GM03348 (cell line): ENCODE measurements at regions not wholly inside any gene's neighbourhood (a gene's known extent, or its start where the extent isn't known, plus 50 kb on each side); places are given as distances from the start of the nearest gene placed in this dataset.
"Not testable (repeated sequence)": the region's sequence is repeated elsewhere in the genome, so short reads cannot be mapped to it uniquely, and the experiment has no call there.

Experiments used
- DNase-seq: peaks from one replicate; pipeline ENCODE4 v3.0.0; 2012; ENCODE audit warnings: low spot score

- DNase-seq, result no peak
These were observed 60.2 kb downstream of the TFPI2 start for GRCh38 chr7:93830141-93830925.

GRCh38 chr7:93828260-93828659, 62.3 kb downstream of the TFPI2 start:
- DNase-seq, result no peak

GRCh38 chr7:93823621-93824020, 66.9 kb downstream of the TFPI2 start:
- no peak for DNase-seq

- no peak for DNase-seq
These were observed 69.1 kb downstream of the TFPI2 start for GRCh38 chr7:93821463-93821862.

- DNase-seq, result no peak
These were observed 70.9 kb downstream of the TFPI2 start for GRCh38 chr7:93819699-93820098.

GRCh38 chr7:93817526-93817925, 73.0 kb downstream of the TFPI2 start:
- no peak for DNase-seq

GRCh38 chr7:93817004-93817403, 73.5 kb downstream of the TFPI2 start:
- no peak for DNase-seq

- no peak for DNase-seq
These were observed 77.0 kb downstream of the TFPI2 start for GRCh38 chr7:93813514-93813913.

- no peak for DNase-seq
These were observed 78.5 kb downstream of the TFPI2 start for GRCh38 chr7:93812061-93812460.

GRCh38 chr7:93811198-93811597, 79.4 kb downstream of the TFPI2 start:
- DNase-seq, result no peak

GRCh38 chr7:93810561-93810960, 80.0 kb downstream of the TFPI2 start:
- DNase-seq, result no peak

- no peak for DNase-seq
These were observed 85.8 kb downstream of the TFPI2 start for GRCh38 chr7:93804726-93805125.

GRCh38 chr7:93799750-93800357, 90.7 kb downstream of the TFPI2 start:
- peak; percentile 43 for DNase-seq

GRCh38 chr7:93793084-93793697, 97.4 kb downstream of the TFPI2 start:
- DNase-seq, result not testable (repeated sequence)

GRCh38 chr7:93779115-93779514, 111.4 kb downstream of the TFPI2 start:
- DNase-seq, result peak; percentile 5

GRCh38 chr7:93778384-93778783, 112.2 kb downstream of the TFPI2 start:
- no peak for DNase-seq

GRCh38 chr7:93773446-93773845, 117.1 kb downstream of the TFPI2 start:
- no peak for DNase-seq

- DNase-seq, result no peak
These were observed 125.1 kb downstream of the TFPI2 start for GRCh38 chr7:93765475-93765874.

- no peak for DNase-seq
These were observed 131.9 kb downstream of the TFPI2 start for GRCh38 chr7:93758631-93759030.

GRCh38 chr7:93757426-93757825, 133.1 kb downstream of the TFPI2 start:
- no peak for DNase-seq

GRCh38 chr7:93756890-93757289, 133.7 kb downstream of the TFPI2 start:
- no peak for DNase-seq

- DNase-seq, result no peak
These were observed 139.1 kb downstream of the TFPI2 start for GRCh38 chr7:93751421-93751820.

- no peak for DNase-seq
These were observed 139.6 kb downstream of the TFPI2 start for GRCh38 chr7:93750986-93751385.
